ENCODE measurements at regions not wholly inside any gene's neighbourhood (a gene's known extent, or its start where the extent isn't known, plus 50 kb on each side); places are given as distances from the start of the nearest gene placed in this dataset.

- Histone ChIP-seq H3K27ac (ENCODE audit: insufficient read length, low read depth, low read length) (no peak overlapping the region), H2BK120ac (ENCODE audit: low read depth, low read length, poor library complexity, severe bottlenecking) (no peak overlapping the region), H3K18ac (ENCODE audit: insufficient read length, low read depth, low read length) (no peak overlapping the region), H3K4me1 (ENCODE audit: insufficient read depth, low read length) (no peaks in the 10 kb centered on the region), H2BK12ac (ENCODE audit: insufficient read length, low read depth, low read length) (no peak overlapping the region), H3T11ph (ENCODE audit: low read length) (no peak overlapping the region), H3K9ac (ENCODE audit: extremely low read depth, insufficient read length, low read length) (no peak overlapping the region), H4K91ac (ENCODE audit: insufficient read length, low read depth, low read length) (no peak overlapping the region), H4K20me1 (ENCODE audit: control insufficient read depth, insufficient read depth, insufficient read length) (no peaks in the 10 kb centered on the region), H3K4me2 (ENCODE audit: insufficient read depth, insufficient read length, low read length) (no peak overlapping the region), H2BK20ac (ENCODE audit: low read depth, low read length, poor library complexity, severe bottlenecking) (no peak overlapping the region), H3K27me3 (ENCODE audit: insufficient read depth, low read length) (no peaks in the 10 kb centered on the region), H4K5ac (ENCODE audit: insufficient read length, low read depth, low read length) (no peak overlapping the region), H2BK15ac (ENCODE audit: low read depth, low read length) (no peak overlapping the region), H2AK5ac (ENCODE audit: insufficient read length, low read length) (no peak overlapping the region), H3K14ac (ENCODE audit: insufficient read depth, low read length) (no peak overlapping the region), H3K79me1 (ENCODE audit: insufficient read depth, low read depth, low read length, poor library complexity, severe bottlenecking) (no peaks in the 10 kb centered on the region), H2BK5ac (ENCODE audit: insufficient read length, low read length) (no peak overlapping the region), H3K56ac (ENCODE audit: insufficient read length, low read depth, low read length) (no peak overlapping the region), H3K9me3 (ENCODE audit: control insufficient read depth, low read depth, low read length) (no peaks in the 10 kb centered on the region), H3K23ac (ENCODE audit: insufficient read length, low read depth, low read length) (no peak overlapping the region), H3K23me2 (ENCODE audit: insufficient read length, low read depth, low read length, poor library complexity, severe bottlenecking) (no peaks in the 10 kb centered on the region), H3K79me2 (ENCODE audit: insufficient read depth, low read length) (no peaks in the 10 kb centered on the region), H4K8ac (replicated peaks; ENCODE audit: insufficient read length, low read depth, low read length) (no peak overlapping the region), H2AFZ (ENCODE audit: low read length) (no peak overlapping the region), H3K4ac (ENCODE audit: low read depth, low read length) (no peak overlapping the region)
- no peak overlapping the region for H3K27ac Mint-ChIP-seq
- no peaks in the 10 kb centered on the region for H3K36me3 Mint-ChIP-seq (ENCODE audit: insufficient read depth in 1 of 3, low read depth in 3 of 3)
- WGBS (ENCODE audit: extremely low coverage, insufficient read length, low lambda C conversion rate) = no CpG with 5 or more reads among the region's 4 CpGs
- H3K27me3 Mint-ChIP-seq (ENCODE audit: low read depth) = no peaks in the 10 kb centered on the region
- TF ChIP-seq CTCF (conservative IDR thresholded peaks at IDR 0.05) = no peak
- H3K9me3 Mint-ChIP-seq = no peaks in the 10 kb centered on the region
- H3K4me1 Mint-ChIP-seq = peaks cover 4 to 5% of the 10 kb centered on the region in 2 experiments; a peak in 1 of 4 replicates
- no peak overlapping the region for H3K4me3 Mint-ChIP-seq
- DNase-seq = no peak
Measured at GRCh38 chr4:79059631-79060399, 120.6 kb upstream of the PAQR3 start.

Data from H9 (cell line).